HepG2 (cell line): ENCODE measurements at regions not wholly inside any gene's neighbourhood (a gene's known extent, or its start where the extent isn't known, plus 50 kb on each side); places are given as distances from the start of the nearest gene placed in this dataset.

Experiments
- ATRX ChIP-seq: sonication (generic); formaldehyde crosslinking; IDR thresholded peaks from 2 replicates; pipeline ENCODE4 v1.4.0; 2020; ENCODE audit warnings: missing genetic modification reagents, borderline replicate concordance
- CREB1 ChIP-seq, 2 experiments: fragments of 450-650 bp in 1 of 2; IDR thresholded peaks; 2 replicates each; pipeline ENCODE4 v1.6.1; 2016 to 2017; ENCODE audit warnings: control low read depth in 1 of 2, mild to moderate bottlenecking in 1 of 2, missing compliant biosample characterization in 1 of 2, missing genetic modification characterization in 1 of 2
- HDAC2 ChIP-seq: sonication (generic); formaldehyde crosslinking; IDR thresholded peaks from 2 replicates; pipeline ENCODE4 v1.4.0; 2020; ENCODE audit warnings: missing genetic modification reagents
- NFE2L2 ChIP-seq: fragments of 150-350 bp; IDR thresholded peaks from 2 replicates; pipeline ENCODE4 v1.6.1; 2014; ENCODE audit warnings: low read length
- NFIB ChIP-seq: sonication (generic); formaldehyde crosslinking; IDR thresholded peaks from 2 replicates; pipeline ENCODE4 v1.9.0; 2021; ENCODE audit warnings: missing genetic modification reagents, mild to moderate bottlenecking, borderline replicate concordance
- SIX4 ChIP-seq: sonication (generic); formaldehyde crosslinking; IDR thresholded peaks from 2 replicates; pipeline ENCODE4 v1.4.0; 2020; ENCODE audit warnings: missing genetic modification reagents
- SOX13 ChIP-seq, 3 experiments: fragments of 450-650 bp in 1 of 3; sonication (generic) in 1 of 3; formaldehyde crosslinking in 1 of 3; IDR thresholded peaks in 2 of 3; conservative IDR thresholded peaks in 1 of 3; 2 replicates each; pipeline versions ENCODE4 v1.5.0 to v1.6.1; 2016 to 2020; ENCODE audit warnings: antibody characterized with exemption in 1 of 3, mild to moderate bottlenecking in 1 of 3, missing compliant biosample characterization in 1 of 3, missing genetic modification reagents in 1 of 3, moderate library complexity in 1 of 3
- ZBTB8A ChIP-seq: sonication (generic); formaldehyde crosslinking; IDR thresholded peaks from 2 replicates; pipeline ENCODE4 v1.4.0; 2020; ENCODE audit warnings: mild to moderate bottlenecking, low read depth, missing genetic modification reagents, borderline replicate concordance
- ZNF256 ChIP-seq: sonication (generic); formaldehyde crosslinking; conservative IDR thresholded peaks from 2 replicates; pipeline ENCODE4 v1.4.0; 2020; ENCODE audit warnings: missing genetic modification reagents
- ZNF644 ChIP-seq: IDR thresholded peaks from 2 replicates; pipeline ENCODE4 v1.6.1; 2016; ENCODE audit warnings: low read depth
- ZNF674 ChIP-seq: sonication (generic); formaldehyde crosslinking; IDR thresholded peaks from 2 replicates; pipeline ENCODE4 v1.5.0; 2020; ENCODE audit warnings: low read depth, mild to moderate bottlenecking, missing genetic modification reagents
- ZNF790 ChIP-seq: sonication (generic); formaldehyde crosslinking; IDR thresholded peaks from 2 replicates; pipeline ENCODE4 v1.8.0; 2022; ENCODE audit warnings: missing genetic modification reagents, mild to moderate bottlenecking, borderline replicate concordance
- TF ChIP-seq, protein P1 (sequence below): sonication (generic); formaldehyde crosslinking; IDR thresholded peaks from 2 replicates; pipeline ENCODE4 v1.4.0; 2020; ENCODE audit warnings: mild to moderate bottlenecking, missing genetic modification reagents
- TF ChIP-seq, protein P2 (sequence below): sonication (generic); formaldehyde crosslinking; IDR thresholded peaks from 2 replicates; pipeline ENCODE4 v1.4.0; 2020; ENCODE audit warnings: missing genetic modification reagents
- TF ChIP-seq, protein P3 (sequence below): sonication (generic); formaldehyde crosslinking; IDR thresholded peaks from 2 replicates; pipeline ENCODE4 v1.4.0; 2020; ENCODE audit warnings: mild to moderate bottlenecking, missing genetic modification reagents
- TF ChIP-seq, protein P4 (sequence below): sonication (generic); formaldehyde crosslinking; IDR thresholded peaks from 2 replicates; pipeline ENCODE4 v1.5.1; 2020; ENCODE audit warnings: mild to moderate bottlenecking, missing genetic modification reagents, borderline replicate concordance
- TF ChIP-seq, protein P5 (sequence below): sonication (generic); formaldehyde crosslinking; IDR thresholded peaks from 2 replicates; pipeline ENCODE4 v1.4.0; 2020; ENCODE audit warnings: missing genetic modification reagents

DNA sequence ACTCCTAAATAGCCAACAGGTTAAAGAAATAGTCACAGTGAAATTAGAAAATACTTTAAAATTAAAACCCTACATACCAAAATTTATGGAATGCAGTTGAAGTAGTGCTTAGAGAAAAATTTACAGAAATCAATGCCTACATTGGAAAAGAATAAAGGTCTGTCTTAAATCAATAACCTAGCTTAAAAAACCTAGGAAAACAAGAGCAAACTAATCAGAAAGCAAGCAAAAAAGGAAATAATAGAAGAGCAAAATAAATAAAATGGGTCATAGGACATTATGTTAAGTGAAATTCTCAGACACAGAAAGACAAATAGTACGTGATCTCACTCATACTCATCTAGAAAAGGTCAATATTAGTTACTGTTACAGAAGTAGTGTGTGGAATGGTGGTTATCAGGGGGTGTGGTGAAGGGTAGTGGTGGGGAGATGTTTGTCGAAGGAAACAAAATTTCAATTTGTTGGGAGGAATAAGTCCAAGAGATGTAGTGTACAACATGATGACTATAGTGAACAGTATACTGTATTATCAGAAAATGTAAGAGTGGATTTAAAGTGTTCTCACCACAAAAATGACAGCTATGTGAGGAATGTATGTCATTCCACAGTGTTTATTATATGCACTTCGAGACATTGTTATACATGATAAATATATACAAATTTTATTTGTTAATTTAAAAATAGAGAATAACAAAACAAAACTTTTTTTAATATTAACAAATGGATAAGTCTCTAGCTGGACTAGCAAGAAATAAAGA lies 423.6 kb downstream of the CDH26 start (continued):
- TF ChIP-seq SIX4, result no peak
- no peak for TF ChIP-seq NFE2L2
- TF ChIP-seq CREB1 (IDR thresholded peaks at IDR 0.05), result no peak
- TF ChIP-seq CREB1 (CRISPR knock-in tag; IDR thresholded peaks at IDR 0.05), result peak; percentile 45; the same call in 1 of the 2 replicates
- TF ChIP-seq, protein P1, sequence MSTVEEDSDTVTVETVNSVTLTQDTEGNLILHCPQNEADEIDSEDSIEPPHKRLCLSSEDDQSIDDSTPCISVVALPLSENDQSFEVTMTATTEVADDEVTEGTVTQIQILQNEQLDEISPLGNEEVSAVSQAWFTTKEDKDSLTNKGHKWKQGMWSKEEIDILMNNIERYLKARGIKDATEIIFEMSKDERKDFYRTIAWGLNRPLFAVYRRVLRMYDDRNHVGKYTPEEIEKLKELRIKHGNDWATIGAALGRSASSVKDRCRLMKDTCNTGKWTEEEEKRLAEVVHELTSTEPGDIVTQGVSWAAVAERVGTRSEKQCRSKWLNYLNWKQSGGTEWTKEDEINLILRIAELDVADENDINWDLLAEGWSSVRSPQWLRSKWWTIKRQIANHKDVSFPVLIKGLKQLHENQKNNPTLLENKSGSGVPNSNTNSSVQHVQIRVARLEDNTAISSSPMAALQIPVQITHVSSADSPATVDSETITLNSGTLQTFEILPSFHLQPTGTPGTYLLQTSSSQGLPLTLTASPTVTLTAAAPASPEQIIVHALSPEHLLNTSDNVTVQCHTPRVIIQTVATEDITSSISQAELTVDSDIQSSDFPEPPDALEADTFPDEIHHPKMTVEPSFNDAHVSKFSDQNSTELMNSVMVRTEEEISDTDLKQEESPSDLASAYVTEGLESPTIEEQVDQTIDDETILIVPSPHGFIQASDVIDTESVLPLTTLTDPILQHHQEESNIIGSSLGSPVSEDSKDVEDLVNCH, result no peak
- no peak for TF ChIP-seq ATRX (CRISPR knock-in tag)
- TF ChIP-seq NFIB (CRISPR knock-in tag), result no peak
- no peak for TF ChIP-seq ZBTB8A (CRISPR knock-in tag)
- no peak for TF ChIP-seq ZNF674 (CRISPR knock-in tag)
- TF ChIP-seq ZNF256, result no peak
- no peak for TF ChIP-seq HDAC2 (CRISPR knock-in tag)
- TF ChIP-seq, protein P2, sequence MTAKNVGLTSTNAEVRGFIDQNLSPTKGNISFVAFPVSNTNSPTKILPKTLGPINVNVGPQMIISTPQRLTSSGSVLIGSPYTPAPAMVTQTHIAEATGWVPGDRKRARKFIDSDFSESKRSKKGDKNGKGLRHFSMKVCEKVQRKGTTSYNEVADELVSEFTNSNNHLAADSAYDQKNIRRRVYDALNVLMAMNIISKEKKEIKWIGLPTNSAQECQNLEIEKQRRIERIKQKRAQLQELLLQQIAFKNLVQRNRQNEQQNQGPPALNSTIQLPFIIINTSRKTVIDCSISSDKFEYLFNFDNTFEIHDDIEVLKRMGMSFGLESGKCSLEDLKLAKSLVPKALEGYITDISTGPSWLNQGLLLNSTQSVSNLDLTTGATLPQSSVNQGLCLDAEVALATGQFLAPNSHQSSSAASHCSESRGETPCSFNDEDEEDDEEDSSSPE (CRISPR knock-in tag), result no peak
- TF ChIP-seq, protein P3, sequence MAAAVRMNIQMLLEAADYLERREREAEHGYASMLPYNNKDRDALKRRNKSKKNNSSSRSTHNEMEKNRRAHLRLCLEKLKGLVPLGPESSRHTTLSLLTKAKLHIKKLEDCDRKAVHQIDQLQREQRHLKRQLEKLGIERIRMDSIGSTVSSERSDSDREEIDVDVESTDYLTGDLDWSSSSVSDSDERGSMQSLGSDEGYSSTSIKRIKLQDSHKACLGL (CRISPR knock-in tag), result no peak
- TF ChIP-seq ZNF644 (CRISPR knock-in tag), result no peak
- TF ChIP-seq, protein P4, sequence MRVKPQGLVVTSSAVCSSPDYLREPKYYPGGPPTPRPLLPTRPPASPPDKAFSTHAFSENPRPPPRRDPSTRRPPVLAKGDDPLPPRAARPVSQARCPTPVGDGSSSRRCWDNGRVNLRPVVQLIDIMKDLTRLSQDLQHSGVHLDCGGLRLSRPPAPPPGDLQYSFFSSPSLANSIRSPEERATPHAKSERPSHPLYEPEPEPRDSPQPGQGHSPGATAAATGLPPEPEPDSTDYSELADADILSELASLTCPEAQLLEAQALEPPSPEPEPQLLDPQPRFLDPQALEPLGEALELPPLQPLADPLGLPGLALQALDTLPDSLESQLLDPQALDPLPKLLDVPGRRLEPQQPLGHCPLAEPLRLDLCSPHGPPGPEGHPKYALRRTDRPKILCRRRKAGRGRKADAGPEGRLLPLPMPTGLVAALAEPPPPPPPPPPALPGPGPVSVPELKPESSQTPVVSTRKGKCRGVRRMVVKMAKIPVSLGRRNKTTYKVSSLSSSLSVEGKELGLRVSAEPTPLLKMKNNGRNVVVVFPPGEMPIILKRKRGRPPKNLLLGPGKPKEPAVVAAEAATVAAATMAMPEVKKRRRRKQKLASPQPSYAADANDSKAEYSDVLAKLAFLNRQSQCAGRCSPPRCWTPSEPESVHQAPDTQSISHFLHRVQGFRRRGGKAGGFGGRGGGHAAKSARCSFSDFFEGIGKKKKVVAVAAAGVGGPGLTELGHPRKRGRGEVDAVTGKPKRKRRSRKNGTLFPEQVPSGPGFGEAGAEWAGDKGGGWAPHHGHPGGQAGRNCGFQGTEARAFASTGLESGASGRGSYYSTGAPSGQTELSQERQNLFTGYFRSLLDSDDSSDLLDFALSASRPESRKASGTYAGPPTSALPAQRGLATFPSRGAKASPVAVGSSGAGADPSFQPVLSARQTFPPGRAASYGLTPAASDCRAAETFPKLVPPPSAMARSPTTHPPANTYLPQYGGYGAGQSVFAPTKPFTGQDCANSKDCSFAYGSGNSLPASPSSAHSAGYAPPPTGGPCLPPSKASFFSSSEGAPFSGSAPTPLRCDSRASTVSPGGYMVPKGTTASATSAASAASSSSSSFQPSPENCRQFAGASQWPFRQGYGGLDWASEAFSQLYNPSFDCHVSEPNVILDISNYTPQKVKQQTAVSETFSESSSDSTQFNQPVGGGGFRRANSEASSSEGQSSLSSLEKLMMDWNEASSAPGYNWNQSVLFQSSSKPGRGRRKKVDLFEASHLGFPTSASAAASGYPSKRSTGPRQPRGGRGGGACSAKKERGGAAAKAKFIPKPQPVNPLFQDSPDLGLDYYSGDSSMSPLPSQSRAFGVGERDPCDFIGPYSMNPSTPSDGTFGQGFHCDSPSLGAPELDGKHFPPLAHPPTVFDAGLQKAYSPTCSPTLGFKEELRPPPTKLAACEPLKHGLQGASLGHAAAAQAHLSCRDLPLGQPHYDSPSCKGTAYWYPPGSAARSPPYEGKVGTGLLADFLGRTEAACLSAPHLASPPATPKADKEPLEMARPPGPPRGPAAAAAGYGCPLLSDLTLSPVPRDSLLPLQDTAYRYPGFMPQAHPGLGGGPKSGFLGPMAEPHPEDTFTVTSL (CRISPR knock-in tag), result peak; percentile 19; the same call in 1 of the 2 replicates
- TF ChIP-seq, protein P5, sequence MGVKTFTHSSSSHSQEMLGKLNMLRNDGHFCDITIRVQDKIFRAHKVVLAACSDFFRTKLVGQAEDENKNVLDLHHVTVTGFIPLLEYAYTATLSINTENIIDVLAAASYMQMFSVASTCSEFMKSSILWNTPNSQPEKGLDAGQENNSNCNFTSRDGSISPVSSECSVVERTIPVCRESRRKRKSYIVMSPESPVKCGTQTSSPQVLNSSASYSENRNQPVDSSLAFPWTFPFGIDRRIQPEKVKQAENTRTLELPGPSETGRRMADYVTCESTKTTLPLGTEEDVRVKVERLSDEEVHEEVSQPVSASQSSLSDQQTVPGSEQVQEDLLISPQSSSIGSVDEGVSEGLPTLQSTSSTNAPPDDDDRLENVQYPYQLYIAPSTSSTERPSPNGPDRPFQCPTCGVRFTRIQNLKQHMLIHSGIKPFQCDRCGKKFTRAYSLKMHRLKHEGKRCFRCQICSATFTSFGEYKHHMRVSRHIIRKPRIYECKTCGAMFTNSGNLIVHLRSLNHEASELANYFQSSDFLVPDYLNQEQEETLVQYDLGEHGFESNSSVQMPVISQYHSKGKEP, result no peak
- TF ChIP-seq SOX13 (IDR thresholded peaks at IDR 0.05), result no peak
- no peak for TF ChIP-seq SOX13 (CRISPR knock-in tag; conservative IDR thresholded peaks at IDR 0.05 in 1 of 2, IDR thresholded peaks at IDR 0.05 in 1 of 2)
- no peak for TF ChIP-seq ZNF790 (CRISPR knock-in tag)
